Uterus (tissue), 2 donors: ENCODE measurements at regions not wholly inside any gene's neighbourhood (a gene's known extent, or its start where the extent isn't known, plus 50 kb on each side); places are given as distances from the start of the nearest gene placed in this dataset.

Experiments
- POLR2A ChIP-seq, 2 donors: fragments of 450-650 bp; IDR thresholded peaks; one replicate each; pipeline ENCODE4 v1.6.1; 2016; ENCODE audit warnings: antibody characterized with exemption in 2 of 2, mild to moderate bottlenecking in 1 of 2, moderate library complexity in 1 of 2
- TF ChIP-seq, protein P1 (sequence below), 4 experiments: fragments of 200-600 bp in 2 of 4; fragments of 450-650 bp in 2 of 4; sonication (generic) in 2 of 4; IDR thresholded peaks; one replicate each; pipeline ENCODE4 v1.5.1; 2016 to 2019; ENCODE audit warnings: antibody characterized with exemption in 4 of 4, mild to moderate bottlenecking in 2 of 4, moderate library complexity in 1 of 4

DNA sequence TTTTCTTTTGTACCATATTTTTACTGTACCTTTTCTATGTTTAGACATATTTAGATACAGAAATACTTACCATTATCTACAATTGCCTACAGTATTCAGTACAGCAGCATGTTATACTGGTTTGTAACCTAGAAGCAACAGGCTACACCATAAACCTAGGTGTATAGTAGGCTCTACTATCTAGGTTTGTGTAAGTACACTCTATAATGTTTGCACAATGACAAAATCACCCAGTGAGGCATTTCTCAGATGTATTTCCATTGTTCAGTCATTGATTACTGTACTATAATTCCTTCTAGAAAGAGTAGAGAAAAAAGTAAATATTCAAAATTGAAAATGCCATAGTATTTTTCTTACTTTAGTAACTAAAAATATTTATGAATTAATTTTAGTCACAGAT, 490.1 kb upstream of the REG3G start:
- TF ChIP-seq POLR2A (IDR thresholded peaks at IDR 0.05) = no peak
- TF ChIP-seq, protein P1, sequence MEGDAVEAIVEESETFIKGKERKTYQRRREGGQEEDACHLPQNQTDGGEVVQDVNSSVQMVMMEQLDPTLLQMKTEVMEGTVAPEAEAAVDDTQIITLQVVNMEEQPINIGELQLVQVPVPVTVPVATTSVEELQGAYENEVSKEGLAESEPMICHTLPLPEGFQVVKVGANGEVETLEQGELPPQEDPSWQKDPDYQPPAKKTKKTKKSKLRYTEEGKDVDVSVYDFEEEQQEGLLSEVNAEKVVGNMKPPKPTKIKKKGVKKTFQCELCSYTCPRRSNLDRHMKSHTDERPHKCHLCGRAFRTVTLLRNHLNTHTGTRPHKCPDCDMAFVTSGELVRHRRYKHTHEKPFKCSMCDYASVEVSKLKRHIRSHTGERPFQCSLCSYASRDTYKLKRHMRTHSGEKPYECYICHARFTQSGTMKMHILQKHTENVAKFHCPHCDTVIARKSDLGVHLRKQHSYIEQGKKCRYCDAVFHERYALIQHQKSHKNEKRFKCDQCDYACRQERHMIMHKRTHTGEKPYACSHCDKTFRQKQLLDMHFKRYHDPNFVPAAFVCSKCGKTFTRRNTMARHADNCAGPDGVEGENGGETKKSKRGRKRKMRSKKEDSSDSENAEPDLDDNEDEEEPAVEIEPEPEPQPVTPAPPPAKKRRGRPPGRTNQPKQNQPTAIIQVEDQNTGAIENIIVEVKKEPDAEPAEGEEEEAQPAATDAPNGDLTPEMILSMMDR (IDR thresholded peaks at IDR 0.05) = no peak
